ENCODE measurements at regions not wholly inside any gene's neighbourhood (a gene's known extent, or its start where the extent isn't known, plus 50 kb on each side); places are given as distances from the start of the nearest gene placed in this dataset.

DNA sequence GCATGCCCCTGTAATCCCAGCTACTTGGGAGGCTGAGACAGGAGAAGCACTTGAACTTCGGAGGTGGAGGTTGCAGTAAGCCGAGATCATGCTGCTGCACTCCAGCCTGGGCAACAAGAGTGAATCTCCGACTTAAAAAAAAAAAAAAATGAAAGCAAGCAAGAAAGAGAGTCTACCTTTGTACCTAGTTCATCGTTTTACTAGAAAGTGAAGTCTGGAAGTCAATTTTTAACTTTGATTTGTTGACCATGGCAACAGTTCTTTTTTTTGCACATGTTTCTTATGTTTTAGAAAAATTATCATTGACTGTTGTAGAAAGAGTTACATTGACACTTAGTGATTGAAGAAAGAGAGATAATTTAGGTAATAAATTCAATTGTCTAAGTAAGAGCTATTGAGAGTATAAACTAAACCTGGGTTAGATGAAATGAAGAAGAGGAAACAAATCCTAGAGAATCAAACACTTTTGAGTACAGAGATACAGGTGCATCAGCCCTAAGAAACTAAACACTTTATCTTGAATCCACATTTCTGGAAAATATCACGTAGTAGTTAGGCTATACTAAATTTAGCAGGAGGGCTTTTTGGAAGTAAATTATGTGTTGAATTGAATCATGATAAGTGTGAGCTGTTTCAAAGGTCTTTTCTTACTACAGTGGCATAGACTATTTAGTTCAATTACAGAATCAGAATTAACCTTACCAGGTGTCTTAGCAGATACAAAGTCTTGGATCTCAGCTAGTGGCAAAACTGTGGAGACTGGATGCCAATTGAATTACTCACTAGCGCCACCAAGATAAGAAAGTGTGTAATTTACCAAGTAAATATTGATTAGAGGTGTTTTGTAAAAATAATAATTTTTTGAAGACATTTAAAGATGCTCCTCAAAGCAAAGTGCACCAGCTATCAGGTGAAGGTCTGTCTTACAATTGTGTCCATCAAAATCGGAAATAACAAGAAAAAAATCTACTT, 303.4 kb upstream of the NRXN1 start:
- H3K4me1 Mint-ChIP-seq, result no peaks in the 10 kb centered on the region
- H3K4me3 ChIP-seq (ENCODE audit: low read length), result no peak overlapping the region
- DNase-seq, result no peak
- no peaks in the 10 kb centered on the region for H3K9me3 ChIP-seq (ENCODE audit: low read length)
- no peak overlapping the region for H3K27ac Mint-ChIP-seq
- peaks cover 0 to 22% (median 6%) of the 10 kb centered on the region in 5 donors for H3K9me3 Mint-ChIP-seq
- CTCF ChIA-PET, result no interaction called here
- H3K27ac ChIP-seq (ENCODE audit: low read depth, low read length), result no peak overlapping the region
- H3K27me3 Mint-ChIP-seq, result no peaks in the 10 kb centered on the region
- no peaks in the 10 kb centered on the region for H3K4me1 ChIP-seq (ENCODE audit: insufficient read depth, low read length)
- POLR2A ChIA-PET, result no interaction called here
- no peaks in the 10 kb centered on the region for H3K27me3 ChIP-seq (ENCODE audit: insufficient read depth, low read length, poor library complexity, severe bottlenecking)
- no peaks in the 10 kb centered on the region for H3K36me3 ChIP-seq (ENCODE audit: insufficient read depth, low read length)
- no peaks in the 10 kb centered on the region for H3K36me3 Mint-ChIP-seq
- no peak overlapping the region for H3K4me3 Mint-ChIP-seq

- H3K4me1 Mint-ChIP-seq, result no peaks in the 10 kb centered on the region
Measured at GRCh38 chr2:51329512-51329911, 297.6 kb upstream of the NRXN1 start.

DNA sequence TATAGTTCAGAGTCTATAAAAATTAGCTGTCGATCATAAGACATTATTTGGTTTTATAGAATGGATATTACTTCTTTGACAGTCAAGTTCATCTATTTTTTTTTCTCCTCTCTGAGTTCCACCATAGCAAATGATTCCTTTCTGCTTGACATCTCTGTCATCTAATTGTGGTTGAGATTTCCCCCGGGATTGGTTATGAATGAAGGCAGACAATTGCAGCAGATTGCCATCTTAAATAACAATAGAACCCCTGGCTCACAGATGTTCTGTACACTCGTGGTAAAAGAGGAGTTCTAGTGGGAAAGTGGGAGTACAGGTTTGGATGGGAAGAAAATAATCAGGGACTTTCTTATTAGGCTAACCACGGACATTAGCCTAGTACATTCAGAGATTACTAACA, 292.1 kb upstream of the NRXN1 start:
- H3K36me3 Mint-ChIP-seq, result no peaks in the 10 kb centered on the region
- no peaks in the 10 kb centered on the region for H3K27me3 ChIP-seq (ENCODE audit: insufficient read depth, low read length, poor library complexity, severe bottlenecking)
- H3K27ac ChIP-seq (ENCODE audit: low read depth, low read length), result no peak overlapping the region
- no peak overlapping the region for H3K4me3 ChIP-seq (ENCODE audit: low read length)
- CTCF ChIA-PET, result no interaction called here
- H3K27me3 Mint-ChIP-seq, result peaks cover 0 to 2% of the 10 kb centered on the region in 2 donors
- H3K9me3 ChIP-seq (ENCODE audit: low read length), result no peaks in the 10 kb centered on the region
- no peak overlapping the region for H3K27ac Mint-ChIP-seq
- peaks cover 4 to 49% (median 14%) of the 10 kb centered on the region in 5 donors for H3K9me3 Mint-ChIP-seq
- no peaks in the 10 kb centered on the region for H3K4me1 ChIP-seq (ENCODE audit: insufficient read depth, low read length)
- POLR2A ChIA-PET, result no interaction called here
- H3K4me1 Mint-ChIP-seq, result no peaks in the 10 kb centered on the region
- no peak overlapping the region for H3K4me3 Mint-ChIP-seq
- no peaks in the 10 kb centered on the region for H3K36me3 ChIP-seq (ENCODE audit: insufficient read depth, low read length)
- DNase-seq, result no peak

More at GRCh38 chr2:51329512-51329911, 297.6 kb upstream of the NRXN1 start:
- CTCF ChIA-PET, result no interaction called here
- Histone ChIP-seq H3K4me1 (ENCODE audit: insufficient read depth, low read length) (no peaks in the 10 kb centered on the region), H3K9me3 (ENCODE audit: low read length) (no peaks in the 10 kb centered on the region), H3K27ac (ENCODE audit: low read depth, low read length) (no peak overlapping the region), H3K36me3 (ENCODE audit: insufficient read depth, low read length) (no peaks in the 10 kb centered on the region), H3K4me3 (ENCODE audit: low read length) (no peak overlapping the region), H3K27me3 (ENCODE audit: insufficient read depth, low read length, poor library complexity, severe bottlenecking) (no peaks in the 10 kb centered on the region)
- Mint-ChIP-seq H3K4me3 (no peak overlapping the region), H3K9me3 (peaks cover 0 to 51% (median 11%) of the 10 kb centered on the region in 5 donors), H3K27me3 (peaks cover 0 to 2% of the 10 kb centered on the region in 2 donors), H3K36me3 (no peaks in the 10 kb centered on the region), H3K27ac (no peak overlapping the region)
- POLR2A ChIA-PET, result no interaction called here
- DNase-seq, result no peak

DNA sequence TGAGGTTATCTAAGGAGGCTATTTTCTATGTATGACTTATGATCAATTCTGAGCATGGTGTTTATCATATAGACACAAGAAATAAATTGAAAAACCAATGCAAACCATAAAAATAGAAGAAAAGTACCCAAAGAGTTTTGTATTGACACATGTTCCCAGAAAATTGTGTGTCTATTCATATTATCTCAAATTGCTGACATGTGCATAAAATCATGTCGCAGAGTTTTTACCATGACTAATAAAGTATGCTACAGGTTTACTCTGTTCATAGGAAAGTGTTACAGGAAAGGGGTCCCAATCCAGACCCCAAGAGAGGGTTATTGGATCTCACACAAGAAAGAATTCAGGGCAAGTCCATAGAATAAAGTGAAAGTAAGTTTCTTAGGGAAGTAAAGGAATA, 290.7 kb upstream of the NRXN1 start:
- no peak overlapping the region for H3K4me3 Mint-ChIP-seq
- no peak overlapping the region for H3K27ac Mint-ChIP-seq
- no peak overlapping the region for H3K27ac ChIP-seq (ENCODE audit: low read depth, low read length)
- H3K27me3 Mint-ChIP-seq, result peaks cover 0 to 3% of the 10 kb centered on the region in 2 donors
- no peaks in the 10 kb centered on the region for H3K36me3 Mint-ChIP-seq
- H3K4me3 ChIP-seq (ENCODE audit: low read length), result no peak overlapping the region
- no peaks in the 10 kb centered on the region for H3K4me1 ChIP-seq (ENCODE audit: insufficient read depth, low read length)
- H3K9me3 ChIP-seq (ENCODE audit: low read length), result no peaks in the 10 kb centered on the region
- H3K36me3 ChIP-seq (ENCODE audit: insufficient read depth, low read length), result no peaks in the 10 kb centered on the region
- ChIA-PET POLR2A (no interaction called here), CTCF (no interaction called here)
- H3K9me3 Mint-ChIP-seq, result peaks cover 7 to 41% (median 18%) of the 10 kb centered on the region in 5 donors
- no peaks in the 10 kb centered on the region for H3K4me1 Mint-ChIP-seq
- DNase-seq, result no peak
- H3K27me3 ChIP-seq (ENCODE audit: insufficient read depth, low read length, poor library complexity, severe bottlenecking), result no peaks in the 10 kb centered on the region

DNA sequence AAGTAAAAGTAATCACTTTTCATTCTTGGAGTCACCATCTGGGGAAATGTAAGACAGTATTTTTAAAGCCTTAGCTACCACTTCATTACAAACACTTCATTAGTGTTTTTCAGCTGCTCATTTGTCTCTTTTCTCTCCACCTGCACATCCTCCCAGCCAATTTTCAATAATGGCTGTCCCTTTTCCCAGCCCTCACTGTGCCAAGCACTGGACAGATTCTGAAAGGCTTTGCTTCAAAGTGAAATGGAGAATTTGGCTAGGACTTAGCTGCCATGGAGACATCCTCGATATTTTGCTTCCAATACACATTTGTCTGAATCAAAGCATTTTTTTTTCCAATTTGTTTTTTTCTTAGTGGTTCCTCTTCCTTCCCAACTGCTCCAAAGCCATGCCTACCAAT, 272.4 kb upstream of the NRXN1 start:
- no peak for DNase-seq
- Histone ChIP-seq H3K4me3 (ENCODE audit: low read length) (no peak overlapping the region), H3K27ac (ENCODE audit: low read depth, low read length) (no peak overlapping the region), H3K4me1 (ENCODE audit: insufficient read depth, low read length) (no peaks in the 10 kb centered on the region), H3K9me3 (ENCODE audit: low read length) (no peaks in the 10 kb centered on the region), H3K36me3 (ENCODE audit: insufficient read depth, low read length) (no peaks in the 10 kb centered on the region), H3K27me3 (ENCODE audit: insufficient read depth, low read length, poor library complexity, severe bottlenecking) (no peaks in the 10 kb centered on the region)
- no peaks in the 10 kb centered on the region for H3K36me3 Mint-ChIP-seq
- no peak overlapping the region for H3K27ac Mint-ChIP-seq
- no peak overlapping the region for H3K4me3 Mint-ChIP-seq
- ChIA-PET POLR2A (no interaction called here), CTCF (no interaction called here)
- H3K9me3 Mint-ChIP-seq, result peaks cover 5 to 29% (median 8%) of the 10 kb centered on the region in 5 donors
- no peaks in the 10 kb centered on the region for H3K27me3 Mint-ChIP-seq
- no peaks in the 10 kb centered on the region for H3K4me1 Mint-ChIP-seq

GRCh38 chr2:51301381-51301780, 269.4 kb upstream of the NRXN1 start:
- H3K27ac ChIP-seq (ENCODE audit: low read depth, low read length), result no peak overlapping the region
- H3K9me3 Mint-ChIP-seq, result peaks cover 5 to 31% (median 12%) of the 10 kb centered on the region in 5 donors
- no peaks in the 10 kb centered on the region for H3K4me1 ChIP-seq (ENCODE audit: insufficient read depth, low read length)
- H3K36me3 Mint-ChIP-seq, result no peaks in the 10 kb centered on the region
- no peaks in the 10 kb centered on the region for H3K9me3 ChIP-seq (ENCODE audit: low read length)
- ChIA-PET CTCF (no interaction called here), POLR2A (no interaction called here)
- H3K36me3 ChIP-seq (ENCODE audit: insufficient read depth, low read length), result no peaks in the 10 kb centered on the region
- no peak for DNase-seq
- H3K4me1 Mint-ChIP-seq, result no peaks in the 10 kb centered on the region
- H3K27me3 ChIP-seq (ENCODE audit: insufficient read depth, low read length, poor library complexity, severe bottlenecking), result no peaks in the 10 kb centered on the region
- H3K4me3 Mint-ChIP-seq, result no peak overlapping the region
- no peak overlapping the region for H3K4me3 ChIP-seq (ENCODE audit: low read length)
- no peaks in the 10 kb centered on the region for H3K27me3 Mint-ChIP-seq
- H3K27ac Mint-ChIP-seq, result peak overlapping the region in 1 of 8 donors; percentile 75

GRCh38 chr2:51299370-51299769, 267.4 kb upstream of the NRXN1 start:
- Mint-ChIP-seq H3K9me3 (peaks cover 3 to 28% (median 5%) of the 10 kb centered on the region in 5 donors), H3K4me3 (no peak overlapping the region), H3K27me3 (no peaks in the 10 kb centered on the region), H3K36me3 (no peaks in the 10 kb centered on the region), H3K4me1 (no peaks in the 10 kb centered on the region), H3K27ac (no peak overlapping the region)
- POLR2A ChIA-PET, result no interaction called here
- Histone ChIP-seq H3K4me1 (ENCODE audit: insufficient read depth, low read length) (no peaks in the 10 kb centered on the region), H3K9me3 (ENCODE audit: low read length) (no peaks in the 10 kb centered on the region), H3K27ac (ENCODE audit: low read depth, low read length) (no peak overlapping the region), H3K36me3 (ENCODE audit: insufficient read depth, low read length) (no peaks in the 10 kb centered on the region), H3K4me3 (ENCODE audit: low read length) (no peak overlapping the region), H3K27me3 (ENCODE audit: insufficient read depth, low read length, poor library complexity, severe bottlenecking) (no peaks in the 10 kb centered on the region)
- CTCF ChIA-PET, result no interaction called here
- no peak for DNase-seq

DNA sequence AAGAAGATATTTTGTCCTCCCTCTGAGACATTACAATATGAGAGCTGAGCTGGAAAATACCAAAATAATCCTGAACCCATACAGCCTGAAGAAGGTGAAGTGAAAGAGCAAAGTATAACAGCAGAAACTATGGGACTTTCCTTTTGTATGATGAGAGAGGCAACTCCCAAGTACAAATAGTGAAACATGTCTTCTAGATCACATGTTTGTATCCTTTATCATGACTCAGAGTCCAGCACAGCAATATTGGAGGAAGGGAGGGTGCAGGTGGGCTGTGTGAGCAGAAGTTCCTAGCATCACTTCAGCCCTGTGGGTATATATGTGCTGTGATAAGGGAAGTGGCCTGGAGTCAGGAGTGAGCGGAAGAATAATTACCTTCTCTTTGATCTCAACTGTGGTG, 265.6 kb upstream of the NRXN1 start:
- no peaks in the 10 kb centered on the region for H3K27me3 ChIP-seq (ENCODE audit: insufficient read depth, low read length, poor library complexity, severe bottlenecking)
- Mint-ChIP-seq H3K4me1 (no peaks in the 10 kb centered on the region), H3K4me3 (no peak overlapping the region), H3K9me3 (peaks cover 3 to 37% (median 5%) of the 10 kb centered on the region in 5 donors), H3K27ac (no peak overlapping the region), H3K36me3 (no peaks in the 10 kb centered on the region), H3K27me3 (no peaks in the 10 kb centered on the region)
- no peak overlapping the region for H3K27ac ChIP-seq (ENCODE audit: low read depth, low read length)
- no peak for DNase-seq
- no peaks in the 10 kb centered on the region for H3K9me3 ChIP-seq (ENCODE audit: low read length)
- CTCF ChIA-PET, result no interaction called here
- H3K4me3 ChIP-seq (ENCODE audit: low read length), result no peak overlapping the region
- H3K36me3 ChIP-seq (ENCODE audit: insufficient read depth, low read length), result no peaks in the 10 kb centered on the region
- no peaks in the 10 kb centered on the region for H3K4me1 ChIP-seq (ENCODE audit: insufficient read depth, low read length)
- POLR2A ChIA-PET, result no interaction called here

All from CD8-positive, alpha-beta memory T cell (primary cell).